Transverse colon (tissue), 4 donors: ENCODE measurements at regions not wholly inside any gene's neighbourhood (a gene's known extent, or its start where the extent isn't known, plus 50 kb on each side); places are given as distances from the start of the nearest gene placed in this dataset.
A peak's percentile ranks its signal among the peaks of the same experiment; 100 is the strongest.

Source experiments
- DNase-seq: peaks from one replicate; pipeline ENCODE4 v3.0.0-alpha.2; 2019
- H3K27ac ChIP-seq, 4 donors: fragments of 200-600 bp; sonication (generic); 2 replicates each; pipeline ENCODE4 v1.5.1; 2016 to 2018; ENCODE audit warnings: inconsistent platforms in 4 of 4
- H3K27me3 ChIP-seq: fragments of 200-600 bp; sonication (generic); 2 replicates; pipeline ENCODE4 v1.5.1; 2017; ENCODE audit warnings: inconsistent platforms
- H3K36me3 ChIP-seq, 4 donors: fragments of 200-600 bp; sonication (generic); 2 replicates each; pipeline ENCODE4 v1.5.1; 2017 to 2019; ENCODE audit warnings: inconsistent platforms in 4 of 4
- H3K4me1 ChIP-seq, 4 donors: fragments of 200-600 bp; sonication (generic); 2 replicates each; pipeline ENCODE4 v1.5.1; 2017 to 2020; ENCODE audit warnings: inconsistent platforms in 4 of 4
- H3K4me3 ChIP-seq, 4 donors: fragments of 200-600 bp; sonication (generic); 1 replicate in 1 of 4; 2 replicates in 3 of 4; pipeline versions ENCODE4 v1.5.1 to v1.6.1; 2017 to 2019; ENCODE audit warnings: inconsistent platforms in 4 of 4
- H3K9me3 ChIP-seq, 2 donors: fragments of 200-600 bp; sonication (generic); 2 replicates each; pipeline ENCODE4 v1.5.1; 2017 to 2019; ENCODE audit warnings: inconsistent platforms in 2 of 2
- CTCF ChIP-seq, 5 experiments: fragments of 200-600 bp in 3 of 5; fragments of 450-650 bp in 2 of 5; sonication (generic) in 3 of 5; IDR thresholded peaks; 1 replicate in 2 of 5; 2 replicates in 3 of 5; pipeline ENCODE4 v1.5.1; 2016 to 2017; ENCODE audit warnings: antibody characterized with exemption in 5 of 5, inconsistent platforms in 3 of 5, mild to moderate bottlenecking in 2 of 5, moderate library complexity in 1 of 5
- EP300 ChIP-seq: sonication (generic); formaldehyde crosslinking; IDR thresholded peaks from one replicate; pipeline ENCODE4 v1.6.1; 2017; ENCODE audit warnings: antibody characterized with exemption, low read depth
- POLR2A ChIP-seq: fragments of 450-650 bp; IDR thresholded peaks from one replicate; pipeline ENCODE4 v1.6.1; 2016; ENCODE audit warnings: antibody characterized with exemption, mild to moderate bottlenecking, moderate library complexity
- POLR2AphosphoS5 ChIP-seq, 3 donors: sonication (generic); formaldehyde crosslinking; IDR thresholded peaks; one replicate each; pipeline ENCODE4 v1.6.1; 2016; ENCODE audit warnings: antibody characterized with exemption in 3 of 3
- WGBS, 2 donors: methylation state at CpG; one replicate each; pipeline ENCODE4 v1.1.5; 2018; ENCODE audit warnings: low coverage in 1 of 2; 5-methylcytosine and 5-hydroxymethylcytosine counted together
- in situ Hi-C, 4 donors: fragments of 200-750 bp; cut with MboI; loops; one replicate each; pipeline versions ENCODE4 v1.15.0 to v1.15.1; 2017; ENCODE audit warnings: low sequenced_read_pairs in 3 of 4, low pct_ligation_motif_present in 1 of 4, low pct_unique_long_range_greater_than_20kb in 1 of 4
- intact Hi-C: fragments of 100-400 bp; cut with DNase I; formaldehyde crosslinking; loops from one replicate; pipeline ENCODE4 v1.15.1; 2023; ENCODE audit warnings: low total_unique reads

GRCh38 chr9:110033869-110034268 lies 174.1 kb downstream of the C9orf152 start:
- no peak for DNase-seq
- H3K27ac ChIP-seq, result no peak overlapping the region
- H3K36me3 ChIP-seq, result no peaks in the 10 kb centered on the region
- intact Hi-C loops (no loop called here), in situ Hi-C loops (no loop called here)
- 94% methylated on average over 2 of the region's 2 CpGs; no CpG with 5 or more reads in 1 of the 2 donors for WGBS, 2 donors
- H3K4me1 ChIP-seq, result no peaks in the 10 kb centered on the region
- H3K9me3 ChIP-seq, result no peaks in the 10 kb centered on the region
- no peak overlapping the region for H3K4me3 ChIP-seq
- TF ChIP-seq POLR2A, result no peak
- no peak for TF ChIP-seq POLR2AphosphoS5 (IDR thresholded peaks at IDR 0.05)
- TF ChIP-seq CTCF (IDR thresholded peaks at IDR 0.05), result no peak
- TF ChIP-seq EP300, result no peak
- H3K27me3 ChIP-seq, result no peaks in the 10 kb centered on the region

- Histone ChIP-seq H3K4me3 (no peak overlapping the region), H3K27ac (no peak overlapping the region), H3K4me1 (peaks cover 0 to 9% (median 2%) of the 10 kb centered on the region in 4 donors), H3K36me3 (no peaks in the 10 kb centered on the region), H3K9me3 (no peaks in the 10 kb centered on the region), H3K27me3 (no peaks in the 10 kb centered on the region)
- TF ChIP-seq POLR2A (no peak), POLR2AphosphoS5 (IDR thresholded peaks at IDR 0.05) (no peak), CTCF (IDR thresholded peaks at IDR 0.05) (no peak), EP300 (no peak)
- in situ Hi-C loops, result no loop called here
- WGBS, 2 donors, result 51 to 64% methylated on average over 2 of the region's 2 CpGs
- DNase-seq, result no peak
- intact Hi-C loops, result no loop called here
These were observed 171.7 kb downstream of the C9orf152 start for GRCh38 chr9:110036286-110036685.

- H3K9me3 ChIP-seq, result no peaks in the 10 kb centered on the region
- no peak overlapping the region for H3K4me3 ChIP-seq
- no peak for DNase-seq
- H3K27ac ChIP-seq, result peak overlapping the region; percentile 13 to 53 (median 30)
- intact Hi-C loops (no loop called here), in situ Hi-C loops (no loop called here)
- H3K36me3 ChIP-seq, result no peaks in the 10 kb centered on the region
- no peak for TF ChIP-seq EP300
- peak in 1 of 3 donors; percentile 45 for TF ChIP-seq POLR2AphosphoS5 (IDR thresholded peaks at IDR 0.05)
- no peak for TF ChIP-seq POLR2A
- H3K4me1 ChIP-seq, result peaks cover 0 to 14% (median 2%) of the 10 kb centered on the region in 4 donors
- no peaks in the 10 kb centered on the region for H3K27me3 ChIP-seq
These were observed 167.2 kb downstream of the C9orf152 start for GRCh38 chr9:110040788-110041187.

- 68 to 78% methylated on average over 5 of the region's 5 CpGs for WGBS, 2 donors
- no peak for DNase-seq
- H3K4me1 ChIP-seq, result peaks cover 0 to 14% (median 2%) of the 10 kb centered on the region in 4 donors
- in situ Hi-C loops, result no loop called here
- H3K9me3 ChIP-seq, result no peaks in the 10 kb centered on the region
- no peaks in the 10 kb centered on the region for H3K27me3 ChIP-seq
- peak overlapping the region; percentile 13 to 53 (median 30) for H3K27ac ChIP-seq
- intact Hi-C loops, result no loop called here
- H3K36me3 ChIP-seq, result no peaks in the 10 kb centered on the region
- TF ChIP-seq CTCF (IDR thresholded peaks at IDR 0.05) (no peak), EP300 (no peak), POLR2AphosphoS5 (IDR thresholded peaks at IDR 0.05) (no peak), POLR2A (no peak)
- H3K4me3 ChIP-seq, result no peak overlapping the region
These were observed 166.5 kb downstream of the C9orf152 start for GRCh38 chr9:110041452-110041851.
